ENCODE measurements at regions not wholly inside any gene's neighbourhood (a gene's known extent, or its start where the extent isn't known, plus 50 kb on each side); places are given as distances from the start of the nearest gene placed in this dataset.

DNA sequence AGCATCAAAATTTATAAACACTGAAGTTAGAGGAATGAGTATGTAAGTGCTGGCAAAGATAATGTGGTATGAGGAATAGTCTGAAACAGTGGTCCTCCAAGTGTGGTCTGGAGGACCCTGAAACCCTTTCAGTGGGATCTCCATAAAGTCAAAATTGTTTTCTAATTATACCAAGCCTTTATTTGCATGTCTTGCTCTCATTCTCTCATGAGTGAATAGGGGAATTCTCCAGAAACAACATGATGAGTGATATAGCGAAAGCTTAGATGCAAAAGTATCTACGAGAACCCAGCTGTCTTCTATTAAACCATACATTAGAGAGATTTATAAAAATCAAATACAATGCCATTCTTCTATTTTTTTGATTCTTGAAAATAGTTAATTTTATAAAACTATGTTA is 145.0 kb upstream of the RAG2 start (continued):
- no peak for TF ChIP-seq MTA3 (IDR thresholded peaks at IDR 0.05; ENCODE audit: borderline replicate concordance, low read length)
- TF ChIP-seq, protein P1, sequence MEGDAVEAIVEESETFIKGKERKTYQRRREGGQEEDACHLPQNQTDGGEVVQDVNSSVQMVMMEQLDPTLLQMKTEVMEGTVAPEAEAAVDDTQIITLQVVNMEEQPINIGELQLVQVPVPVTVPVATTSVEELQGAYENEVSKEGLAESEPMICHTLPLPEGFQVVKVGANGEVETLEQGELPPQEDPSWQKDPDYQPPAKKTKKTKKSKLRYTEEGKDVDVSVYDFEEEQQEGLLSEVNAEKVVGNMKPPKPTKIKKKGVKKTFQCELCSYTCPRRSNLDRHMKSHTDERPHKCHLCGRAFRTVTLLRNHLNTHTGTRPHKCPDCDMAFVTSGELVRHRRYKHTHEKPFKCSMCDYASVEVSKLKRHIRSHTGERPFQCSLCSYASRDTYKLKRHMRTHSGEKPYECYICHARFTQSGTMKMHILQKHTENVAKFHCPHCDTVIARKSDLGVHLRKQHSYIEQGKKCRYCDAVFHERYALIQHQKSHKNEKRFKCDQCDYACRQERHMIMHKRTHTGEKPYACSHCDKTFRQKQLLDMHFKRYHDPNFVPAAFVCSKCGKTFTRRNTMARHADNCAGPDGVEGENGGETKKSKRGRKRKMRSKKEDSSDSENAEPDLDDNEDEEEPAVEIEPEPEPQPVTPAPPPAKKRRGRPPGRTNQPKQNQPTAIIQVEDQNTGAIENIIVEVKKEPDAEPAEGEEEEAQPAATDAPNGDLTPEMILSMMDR (IDR thresholded peaks at IDR 0.05 in 2 of 3, conservative IDR thresholded peaks at IDR 0.05 in 1 of 3; ENCODE audit: control insufficient read depth in 2 of 3, extremely low read depth in 1 of 3, insufficient read depth in 1 of 3, low read depth in 3 of 3, low read length in 3 of 3), result no peak
- TF ChIP-seq, protein P2, sequence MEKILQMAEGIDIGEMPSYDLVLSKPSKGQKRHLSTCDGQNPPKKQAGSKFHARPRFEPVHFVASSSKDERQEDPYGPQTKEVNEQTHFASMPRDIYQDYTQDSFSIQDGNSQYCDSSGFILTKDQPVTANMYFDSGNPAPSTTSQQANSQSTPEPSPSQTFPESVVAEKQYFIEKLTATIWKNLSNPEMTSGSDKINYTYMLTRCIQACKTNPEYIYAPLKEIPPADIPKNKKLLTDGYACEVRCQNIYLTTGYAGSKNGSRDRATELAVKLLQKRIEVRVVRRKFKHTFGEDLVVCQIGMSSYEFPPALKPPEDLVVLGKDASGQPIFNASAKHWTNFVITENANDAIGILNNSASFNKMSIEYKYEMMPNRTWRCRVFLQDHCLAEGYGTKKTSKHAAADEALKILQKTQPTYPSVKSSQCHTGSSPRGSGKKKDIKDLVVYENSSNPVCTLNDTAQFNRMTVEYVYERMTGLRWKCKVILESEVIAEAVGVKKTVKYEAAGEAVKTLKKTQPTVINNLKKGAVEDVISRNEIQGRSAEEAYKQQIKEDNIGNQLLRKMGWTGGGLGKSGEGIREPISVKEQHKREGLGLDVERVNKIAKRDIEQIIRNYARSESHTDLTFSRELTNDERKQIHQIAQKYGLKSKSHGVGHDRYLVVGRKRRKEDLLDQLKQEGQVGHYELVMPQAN (conservative IDR thresholded peaks at IDR 0.05), result no peak
- no peak for TF ChIP-seq EED (IDR thresholded peaks at IDR 0.05; ENCODE audit: low read depth)
- no peak for TF ChIP-seq ZBTB40 (IDR thresholded peaks at IDR 0.05; ENCODE audit: borderline replicate concordance)
- no peak for TF ChIP-seq POLR2AphosphoS2 (IDR thresholded peaks at IDR 0.05; ENCODE audit: low read depth, low read length)
- no peak for TF ChIP-seq CREB1 (IDR thresholded peaks at IDR 0.05; ENCODE audit: low read depth)
- no peak for TF ChIP-seq SREBF2 (IDR thresholded peaks at IDR 0.05; ENCODE audit: low read length)
- no peak for TF ChIP-seq MXI1 (IDR thresholded peaks at IDR 0.05; ENCODE audit: low read depth, low read length)
- no peak for TF ChIP-seq STAT3 (IDR thresholded peaks at IDR 0.05; ENCODE audit: low read depth, low read length)
- no peak for TF ChIP-seq YY1 (IDR thresholded peaks at IDR 0.05; ENCODE audit: low read depth, low read length)
- no peak for TF ChIP-seq BHLHE40 (IDR thresholded peaks at IDR 0.05; ENCODE audit: borderline replicate concordance in 1 of 2, low read depth in 2 of 2, low read length in 1 of 2)
- TF ChIP-seq, protein P3, sequence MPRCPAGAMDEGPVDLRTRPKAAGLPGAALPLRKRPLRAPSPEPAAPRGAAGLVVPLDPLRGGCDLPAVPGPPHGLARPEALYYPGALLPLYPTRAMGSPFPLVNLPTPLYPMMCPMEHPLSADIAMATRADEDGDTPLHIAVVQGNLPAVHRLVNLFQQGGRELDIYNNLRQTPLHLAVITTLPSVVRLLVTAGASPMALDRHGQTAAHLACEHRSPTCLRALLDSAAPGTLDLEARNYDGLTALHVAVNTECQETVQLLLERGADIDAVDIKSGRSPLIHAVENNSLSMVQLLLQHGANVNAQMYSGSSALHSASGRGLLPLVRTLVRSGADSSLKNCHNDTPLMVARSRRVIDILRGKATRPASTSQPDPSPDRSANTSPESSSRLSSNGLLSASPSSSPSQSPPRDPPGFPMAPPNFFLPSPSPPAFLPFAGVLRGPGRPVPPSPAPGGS (IDR thresholded peaks at IDR 0.05; ENCODE audit: borderline replicate concordance, insufficient read depth, low read depth, low read length, poor library complexity, severe bottlenecking), result no peak
- TF ChIP-seq, protein P4, sequence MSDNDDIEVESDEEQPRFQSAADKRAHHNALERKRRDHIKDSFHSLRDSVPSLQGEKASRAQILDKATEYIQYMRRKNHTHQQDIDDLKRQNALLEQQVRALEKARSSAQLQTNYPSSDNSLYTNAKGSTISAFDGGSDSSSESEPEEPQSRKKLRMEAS (IDR thresholded peaks at IDR 0.05; ENCODE audit: low read depth, low read length), result no peak
- no peak for TF ChIP-seq TCF3 (IDR thresholded peaks at IDR 0.05; ENCODE audit: borderline replicate concordance, insufficient read depth, low read depth, low read length)
- no peak for TF ChIP-seq KAT2A (conservative IDR thresholded peaks at IDR 0.05; ENCODE audit: control insufficient read depth, low read depth, low read length)
- no peak for TF ChIP-seq E2F4 (IDR thresholded peaks at IDR 0.05; ENCODE audit: low read depth, low read length)
- no peak for TF ChIP-seq ZNF24 (IDR thresholded peaks at IDR 0.05)
- no peak for TF ChIP-seq RCOR1 (conservative IDR thresholded peaks at IDR 0.05; ENCODE audit: low read depth, low read length)

Data from GM12878 (cell line).